ENCODE measurements at regions not wholly inside any gene's neighbourhood (a gene's known extent, or its start where the extent isn't known, plus 50 kb on each side); places are given as distances from the start of the nearest gene placed in this dataset.

DNA sequence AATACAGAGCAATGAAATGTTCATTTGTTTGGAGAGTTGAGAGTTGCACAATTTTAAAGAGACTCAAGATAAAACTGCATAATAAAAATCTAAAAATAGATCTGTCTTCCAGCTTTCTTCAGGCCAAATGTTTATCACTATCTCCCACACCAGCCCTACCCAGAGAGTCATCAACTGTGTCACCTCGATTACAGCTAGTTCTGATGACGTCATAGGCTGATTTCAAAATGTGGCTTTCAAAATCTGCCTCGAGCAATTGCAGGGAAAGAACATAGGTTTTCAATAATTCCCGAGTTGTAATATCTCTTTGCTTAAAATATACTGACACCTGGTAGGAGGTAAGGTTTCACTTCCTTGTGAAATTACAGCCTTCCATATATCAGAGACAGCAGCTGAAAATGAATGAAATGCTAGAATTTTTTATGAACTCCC is 677.6 kb upstream of the ID2 start (continued):
- no peak for TF ChIP-seq ZNF347 (CRISPR knock-in tag; IDR thresholded peaks at IDR 0.05; ENCODE audit: low read depth)
- TF ChIP-seq, protein P1, sequence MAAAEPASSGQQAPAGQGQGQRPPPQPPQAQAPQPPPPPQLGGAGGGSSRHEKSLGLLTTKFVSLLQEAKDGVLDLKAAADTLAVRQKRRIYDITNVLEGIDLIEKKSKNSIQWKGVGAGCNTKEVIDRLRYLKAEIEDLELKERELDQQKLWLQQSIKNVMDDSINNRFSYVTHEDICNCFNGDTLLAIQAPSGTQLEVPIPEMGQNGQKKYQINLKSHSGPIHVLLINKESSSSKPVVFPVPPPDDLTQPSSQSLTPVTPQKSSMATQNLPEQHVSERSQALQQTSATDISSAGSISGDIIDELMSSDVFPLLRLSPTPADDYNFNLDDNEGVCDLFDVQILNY (CRISPR knock-in tag; IDR thresholded peaks at IDR 0.05), result no peak
- no peak for TF ChIP-seq PBX2 (CRISPR knock-in tag; IDR thresholded peaks at IDR 0.05; ENCODE audit: low read depth)
- TF ChIP-seq PBX2 (tag; conservative IDR thresholded peaks at IDR 0.05; ENCODE audit: low read depth), result no peak; the same call in 1 of the 2 replicates
- TF ChIP-seq, protein P2, sequence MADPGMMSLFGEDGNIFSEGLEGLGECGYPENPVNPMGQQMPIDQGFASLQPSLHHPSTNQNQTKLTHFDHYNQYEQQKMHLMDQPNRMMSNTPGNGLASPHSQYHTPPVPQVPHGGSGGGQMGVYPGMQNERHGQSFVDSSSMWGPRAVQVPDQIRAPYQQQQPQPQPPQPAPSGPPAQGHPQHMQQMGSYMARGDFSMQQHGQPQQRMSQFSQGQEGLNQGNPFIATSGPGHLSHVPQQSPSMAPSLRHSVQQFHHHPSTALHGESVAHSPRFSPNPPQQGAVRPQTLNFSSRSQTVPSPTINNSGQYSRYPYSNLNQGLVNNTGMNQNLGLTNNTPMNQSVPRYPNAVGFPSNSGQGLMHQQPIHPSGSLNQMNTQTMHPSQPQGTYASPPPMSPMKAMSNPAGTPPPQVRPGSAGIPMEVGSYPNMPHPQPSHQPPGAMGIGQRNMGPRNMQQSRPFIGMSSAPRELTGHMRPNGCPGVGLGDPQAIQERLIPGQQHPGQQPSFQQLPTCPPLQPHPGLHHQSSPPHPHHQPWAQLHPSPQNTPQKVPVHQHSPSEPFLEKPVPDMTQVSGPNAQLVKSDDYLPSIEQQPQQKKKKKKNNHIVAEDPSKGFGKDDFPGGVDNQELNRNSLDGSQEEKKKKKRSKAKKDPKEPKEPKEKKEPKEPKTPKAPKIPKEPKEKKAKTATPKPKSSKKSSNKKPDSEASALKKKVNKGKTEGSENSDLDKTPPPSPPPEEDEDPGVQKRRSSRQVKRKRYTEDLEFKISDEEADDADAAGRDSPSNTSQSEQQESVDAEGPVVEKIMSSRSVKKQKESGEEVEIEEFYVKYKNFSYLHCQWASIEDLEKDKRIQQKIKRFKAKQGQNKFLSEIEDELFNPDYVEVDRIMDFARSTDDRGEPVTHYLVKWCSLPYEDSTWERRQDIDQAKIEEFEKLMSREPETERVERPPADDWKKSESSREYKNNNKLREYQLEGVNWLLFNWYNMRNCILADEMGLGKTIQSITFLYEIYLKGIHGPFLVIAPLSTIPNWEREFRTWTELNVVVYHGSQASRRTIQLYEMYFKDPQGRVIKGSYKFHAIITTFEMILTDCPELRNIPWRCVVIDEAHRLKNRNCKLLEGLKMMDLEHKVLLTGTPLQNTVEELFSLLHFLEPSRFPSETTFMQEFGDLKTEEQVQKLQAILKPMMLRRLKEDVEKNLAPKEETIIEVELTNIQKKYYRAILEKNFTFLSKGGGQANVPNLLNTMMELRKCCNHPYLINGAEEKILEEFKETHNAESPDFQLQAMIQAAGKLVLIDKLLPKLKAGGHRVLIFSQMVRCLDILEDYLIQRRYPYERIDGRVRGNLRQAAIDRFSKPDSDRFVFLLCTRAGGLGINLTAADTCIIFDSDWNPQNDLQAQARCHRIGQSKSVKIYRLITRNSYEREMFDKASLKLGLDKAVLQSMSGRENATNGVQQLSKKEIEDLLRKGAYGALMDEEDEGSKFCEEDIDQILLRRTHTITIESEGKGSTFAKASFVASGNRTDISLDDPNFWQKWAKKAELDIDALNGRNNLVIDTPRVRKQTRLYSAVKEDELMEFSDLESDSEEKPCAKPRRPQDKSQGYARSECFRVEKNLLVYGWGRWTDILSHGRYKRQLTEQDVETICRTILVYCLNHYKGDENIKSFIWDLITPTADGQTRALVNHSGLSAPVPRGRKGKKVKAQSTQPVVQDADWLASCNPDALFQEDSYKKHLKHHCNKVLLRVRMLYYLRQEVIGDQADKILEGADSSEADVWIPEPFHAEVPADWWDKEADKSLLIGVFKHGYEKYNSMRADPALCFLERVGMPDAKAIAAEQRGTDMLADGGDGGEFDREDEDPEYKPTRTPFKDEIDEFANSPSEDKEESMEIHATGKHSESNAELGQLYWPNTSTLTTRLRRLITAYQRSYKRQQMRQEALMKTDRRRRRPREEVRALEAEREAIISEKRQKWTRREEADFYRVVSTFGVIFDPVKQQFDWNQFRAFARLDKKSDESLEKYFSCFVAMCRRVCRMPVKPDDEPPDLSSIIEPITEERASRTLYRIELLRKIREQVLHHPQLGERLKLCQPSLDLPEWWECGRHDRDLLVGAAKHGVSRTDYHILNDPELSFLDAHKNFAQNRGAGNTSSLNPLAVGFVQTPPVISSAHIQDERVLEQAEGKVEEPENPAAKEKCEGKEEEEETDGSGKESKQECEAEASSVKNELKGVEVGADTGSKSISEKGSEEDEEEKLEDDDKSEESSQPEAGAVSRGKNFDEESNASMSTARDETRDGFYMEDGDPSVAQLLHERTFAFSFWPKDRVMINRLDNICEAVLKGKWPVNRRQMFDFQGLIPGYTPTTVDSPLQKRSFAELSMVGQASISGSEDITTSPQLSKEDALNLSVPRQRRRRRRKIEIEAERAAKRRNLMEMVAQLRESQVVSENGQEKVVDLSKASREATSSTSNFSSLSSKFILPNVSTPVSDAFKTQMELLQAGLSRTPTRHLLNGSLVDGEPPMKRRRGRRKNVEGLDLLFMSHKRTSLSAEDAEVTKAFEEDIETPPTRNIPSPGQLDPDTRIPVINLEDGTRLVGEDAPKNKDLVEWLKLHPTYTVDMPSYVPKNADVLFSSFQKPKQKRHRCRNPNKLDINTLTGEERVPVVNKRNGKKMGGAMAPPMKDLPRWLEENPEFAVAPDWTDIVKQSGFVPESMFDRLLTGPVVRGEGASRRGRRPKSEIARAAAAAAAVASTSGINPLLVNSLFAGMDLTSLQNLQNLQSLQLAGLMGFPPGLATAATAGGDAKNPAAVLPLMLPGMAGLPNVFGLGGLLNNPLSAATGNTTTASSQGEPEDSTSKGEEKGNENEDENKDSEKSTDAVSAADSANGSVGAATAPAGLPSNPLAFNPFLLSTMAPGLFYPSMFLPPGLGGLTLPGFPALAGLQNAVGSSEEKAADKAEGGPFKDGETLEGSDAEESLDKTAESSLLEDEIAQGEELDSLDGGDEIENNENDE (IDR thresholded peaks at IDR 0.05; ENCODE audit: low read depth, low read length), result no peak
- TF ChIP-seq KDM5B (IDR thresholded peaks at IDR 0.05; ENCODE audit: insufficient replicate concordance, low read depth, low read length), result no peak
- no peak for TF ChIP-seq CGGBP1 (CRISPR knock-in tag; IDR thresholded peaks at IDR 0.05)
- TF ChIP-seq LARP7 (IDR thresholded peaks at IDR 0.05), result no peak
- peak; percentile 74; the same call in 1 of the 2 replicates for TF ChIP-seq ZNF175 (CRISPR knock-in tag; IDR thresholded peaks at IDR 0.05; ENCODE audit: low read depth)
- TF ChIP-seq PURB (CRISPR knock-in tag; IDR thresholded peaks at IDR 0.05; ENCODE audit: low read depth), result no peak
- peak in 1 of 2 experiments; percentile 6 for TF ChIP-seq NCOA2 (IDR thresholded peaks at IDR 0.05; ENCODE audit: partially characterized antibody in 2 of 2)

Data from K562 (cell line).